GM18861 (cell line): ENCODE measurements at regions not wholly inside any gene's neighbourhood (a gene's known extent, or its start where the extent isn't known, plus 50 kb on each side); places are given as distances from the start of the nearest gene placed in this dataset.
"Not testable (repeated sequence)": the region's sequence is repeated elsewhere in the genome, so short reads cannot be mapped to it uniquely, and the experiment has no call there.

ENCODE experiments used
- ATAC-seq: cut with Tn5 transposase; IDR thresholded peaks from one replicate; pipeline ENCODE4 v1.9.1; 2021; ENCODE audit not compliant: unreplicated experiment

GRCh38 chr21:8455279-8456128 lies 2065.9 kb upstream of the TPTE start:
- ATAC-seq: peak; percentile 45

- ATAC-seq: peak; percentile 84
Measured at GRCh38 chr21:8464403-8465152, 2056.8 kb upstream of the TPTE start.

GRCh38 chr21:8466642-8467041 lies 2054.7 kb upstream of the TPTE start:
- ATAC-seq: not testable (repeated sequence)
